Adrenal gland (tissue), 9 donors: ENCODE measurements at regions not wholly inside any gene's neighbourhood (a gene's known extent, or its start where the extent isn't known, plus 50 kb on each side); places are given as distances from the start of the nearest gene placed in this dataset.

Experiments
- DNase-seq, 7 donors: peaks; one replicate each; pipeline ENCODE4 v3.0.0-alpha.2; 2019 to 2020
- H3K27ac ChIP-seq, 5 donors: fragments of 200-600 bp; sonication (generic) in 4 of 5; 1 replicate in 3 of 5; 2 replicates in 2 of 5; pipeline versions ENCODE4 v1.5.1 to v1.8.0; 2016 to 2020; ENCODE audit warnings: mild to moderate bottlenecking in 1 of 5
- H3K27me3 ChIP-seq: fragments of 200-600 bp; 2 replicates; pipeline ENCODE4 v1.8.0; 2021
- H3K36me3 ChIP-seq, 2 donors: fragments of 200-600 bp; replicated peaks in 1 of 2; 1 replicate in 1 of 2; 2 replicates in 1 of 2; pipeline versions ENCODE4 v1.5.1 to v1.8.0; 2018 to 2022
- H3K4me1 ChIP-seq, 2 donors: fragments of 200-600 bp; replicated peaks in 1 of 2; 1 replicate in 1 of 2; 2 replicates in 1 of 2; pipeline versions ENCODE4 v1.5.1 to v1.8.0; 2018 to 2021
- H3K4me3 ChIP-seq, 4 donors: fragments of 200-600 bp; sonication (generic) in 3 of 4; one replicate each; pipeline ENCODE4 v1.5.1; 2016 to 2018
- H3K9me3 ChIP-seq, 3 donors: fragments of 200-600 bp; sonication (generic) in 1 of 3; replicated peaks in 1 of 3; 1 replicate in 2 of 3; 2 replicates in 1 of 3; pipeline versions ENCODE4 v1.5.1 to v1.8.0; 2016 to 2021
- CTCF ChIP-seq, 6 experiments: fragments of 450-650 bp in 4 of 6; fragments of 200-600 bp in 2 of 6; sonication (generic) in 1 of 6; IDR thresholded peaks; 1 replicate in 5 of 6; 2 replicates in 1 of 6; pipeline versions ENCODE4 v1.5.1 to v1.8.0; 2016 to 2021; ENCODE audit warnings: antibody characterized with exemption in 6 of 6, mild to moderate bottlenecking in 2 of 6, moderate library complexity in 1 of 6
- POLR2A ChIP-seq, 2 donors: fragments of 450-650 bp; IDR thresholded peaks; one replicate each; pipeline ENCODE4 v1.6.1; 2017; ENCODE audit warnings: antibody characterized with exemption in 2 of 2, mild to moderate bottlenecking in 2 of 2, moderate library complexity in 1 of 2
- WGBS, 4 donors: extraction: QIAGEN DNeasy Blood & Tissue Kit in 2 of 4; methylation state at CpG; one replicate each; pipeline versions ENCODE4 v1.1.5 to v1.1.7; 2013 to 2017; 5-methylcytosine and 5-hydroxymethylcytosine counted together
- intact Hi-C, 2 donors: fragments of 100-400 bp; cut with DNase I; formaldehyde crosslinking; loops; one replicate each; pipeline versions ENCODE4 v1.14.1 to v1.15.0; 2022 to 2023
- donor health status: healthy with polysubstance abuse.
- donor health status: Bipolar disorder and iron deficiency.
- donor health status: DM: yes; HTN: yes; CAD: no.
- donor health status: DM: no; HTN: no; CAD: no.
- donor health status: DM: no; HTN: no; CAD: no.

GRCh38 chr15:79176151-79176550 lies 85.6 kb upstream of the RASGRF1 start:
- Histone ChIP-seq H3K4me3 (no peak overlapping the region), H3K27me3 (no peaks in the 10 kb centered on the region), H3K36me3 (no peaks in the 10 kb centered on the region), H3K27ac (no peak overlapping the region), H3K4me1 (no peaks in the 10 kb centered on the region), H3K9me3 (no peaks in the 10 kb centered on the region)
- no peak for DNase-seq
- 57 to 80% (median 69%) methylated on average over 1 of the region's 1 CpG for WGBS, 4 donors
- TF ChIP-seq POLR2A (IDR thresholded peaks at IDR 0.05) (no peak), CTCF (IDR thresholded peaks at IDR 0.05) (no peak)
- intact Hi-C loops = no loop called here

- no peaks in the 10 kb centered on the region for H3K4me1 ChIP-seq
- peak in 6 of 7 donors; percentile 25 to 60 (median 48) for DNase-seq
- WGBS, 4 donors = 45 to 61% (median 54%) methylated on average over 9 to 10 of the region's 10 CpGs
- H3K4me3 ChIP-seq = no peak overlapping the region
- H3K27me3 ChIP-seq = no peaks in the 10 kb centered on the region
- no peaks in the 10 kb centered on the region for H3K36me3 ChIP-seq
- intact Hi-C loops = no loop called here
- no peak for TF ChIP-seq POLR2A (IDR thresholded peaks at IDR 0.05)
- no peak for TF ChIP-seq CTCF (IDR thresholded peaks at IDR 0.05)
- H3K9me3 ChIP-seq = no peaks in the 10 kb centered on the region
- no peak overlapping the region for H3K27ac ChIP-seq
Observed at GRCh38 chr15:79172801-79173460, 82.4 kb upstream of the RASGRF1 start.

- Histone ChIP-seq H3K9me3 (no peaks in the 10 kb centered on the region), H3K4me3 (no peak overlapping the region), H3K27ac (no peak overlapping the region), H3K4me1 (no peaks in the 10 kb centered on the region), H3K36me3 (no peaks in the 10 kb centered on the region), H3K27me3 (no peaks in the 10 kb centered on the region)
- WGBS, 4 donors = 58 to 68% (median 63%) methylated on average over 6 to 7 of the region's 7 CpGs
- TF ChIP-seq CTCF (IDR thresholded peaks at IDR 0.05) (no peak), POLR2A (IDR thresholded peaks at IDR 0.05) (no peak)
- peak in 1 of 7 donors; percentile 35 for DNase-seq
- intact Hi-C loops = no loop called here
Observed at GRCh38 chr15:79172032-79172481, 81.5 kb upstream of the RASGRF1 start.

- WGBS, 4 donors = 64 to 76% (median 70%) methylated on average over 11 of the region's 11 CpGs
- intact Hi-C loops = no loop called here
Observed at GRCh38 chr15:79171320-79172031, 80.9 kb upstream of the RASGRF1 start.

More at GRCh38 chr15:79171320-79172031, 80.9 kb upstream of the RASGRF1 start:
- Histone ChIP-seq H3K4me1 (no peaks in the 10 kb centered on the region), H3K27ac (no peak overlapping the region), H3K4me3 (no peak overlapping the region), H3K9me3 (no peaks in the 10 kb centered on the region), H3K36me3 (no peaks in the 10 kb centered on the region), H3K27me3 (no peaks in the 10 kb centered on the region)
- DNase-seq = peak in 1 of 7 donors; percentile 17
- TF ChIP-seq CTCF (IDR thresholded peaks at IDR 0.05) = no peak
- TF ChIP-seq POLR2A (IDR thresholded peaks at IDR 0.05) = no peak
